Urothelium cell line (cell line): ENCODE measurements at regions not wholly inside any gene's neighbourhood (a gene's known extent, or its start where the extent isn't known, plus 50 kb on each side); places are given as distances from the start of the nearest gene placed in this dataset.
"Not testable (repeated sequence)": the region's sequence is repeated elsewhere in the genome, so short reads cannot be mapped to it uniquely, and the experiment has no call there.

Source experiments
- DNase-seq: peaks from one replicate; pipeline ENCODE4 v3.0.0; 2011; ENCODE audit warnings: low spot score, mixed read lengths
- FAIRE-seq: peaks from 2 replicates; lab custom pipeline; 2011; peaks lifted over from hg19 to GRCh38; lab: Jason Lieb, UNC

- peak; percentile 33 for DNase-seq
- no peak for FAIRE-seq
These were observed 91.3 kb upstream of the OGFRL1 start for GRCh38 chr6:71197267-71197666.

GRCh38 chr6:71197780-71198179 is 90.8 kb upstream of the OGFRL1 start:
- DNase-seq = peak; percentile 38
- FAIRE-seq = no peak

GRCh38 chr6:71198908-71199307 is 89.7 kb upstream of the OGFRL1 start:
- no peak for DNase-seq
- no peak for FAIRE-seq

GRCh38 chr6:71199736-71200135 is 88.9 kb upstream of the OGFRL1 start:
- FAIRE-seq (no peak), DNase-seq (no peak)

GRCh38 chr6:71203206-71203605 is 85.4 kb upstream of the OGFRL1 start:
- FAIRE-seq (no peak), DNase-seq (no peak)

GRCh38 chr6:71204741-71205140 is 83.9 kb upstream of the OGFRL1 start:
- no peak for DNase-seq
- FAIRE-seq = no peak

GRCh38 chr6:71205336-71205956 is 83.2 kb upstream of the OGFRL1 start:
- no peak for FAIRE-seq
- no peak for DNase-seq

- FAIRE-seq (no peak), DNase-seq (no peak)
These were observed 82.5 kb upstream of the OGFRL1 start for GRCh38 chr6:71206089-71206488.

- FAIRE-seq (no peak), DNase-seq (no peak)
These were observed 79.4 kb upstream of the OGFRL1 start for GRCh38 chr6:71209206-71209605.

- FAIRE-seq = no peak
- DNase-seq = no peak
These were observed 79.0 kb upstream of the OGFRL1 start for GRCh38 chr6:71209626-71210025.

GRCh38 chr6:71211799-71212198 is 76.8 kb upstream of the OGFRL1 start:
- FAIRE-seq (no peak), DNase-seq (no peak)

GRCh38 chr6:71220466-71220865 is 68.1 kb upstream of the OGFRL1 start:
- FAIRE-seq (no peak), DNase-seq (no peak)

- no peak for DNase-seq
- FAIRE-seq = no peak
These were observed 65.9 kb upstream of the OGFRL1 start for GRCh38 chr6:71222671-71223070.

GRCh38 chr6:71224011-71224410 is 64.6 kb upstream of the OGFRL1 start:
- FAIRE-seq = no peak

GRCh38 chr6:71226151-71226550 is 62.5 kb upstream of the OGFRL1 start:
- DNase-seq (no peak), FAIRE-seq (no peak)

More at GRCh38 chr6:71224011-71224410, 64.6 kb upstream of the OGFRL1 start:
- no peak for DNase-seq

GRCh38 chr6:71228461-71229041 is 60.1 kb upstream of the OGFRL1 start:
- FAIRE-seq (no peak), DNase-seq (peak; percentile 21)

- FAIRE-seq (peak; percentile 83), DNase-seq (no peak)
These were observed 59.1 kb upstream of the OGFRL1 start for GRCh38 chr6:71229477-71229876.

GRCh38 chr6:71232890-71233289 is 55.7 kb upstream of the OGFRL1 start:
- not testable (repeated sequence) for DNase-seq, FAIRE-seq

GRCh38 chr6:71236926-71237434 is 51.6 kb upstream of the OGFRL1 start:
- no peak for FAIRE-seq
- DNase-seq = no peak

GRCh38 chr6:71238351-71238750 is 50.3 kb upstream of the OGFRL1 start:
- DNase-seq = peak; percentile 11
- FAIRE-seq = no peak
